Heart left ventricle (tissue), 16 donors: ENCODE measurements at regions not wholly inside any gene's neighbourhood (a gene's known extent, or its start where the extent isn't known, plus 50 kb on each side); places are given as distances from the start of the nearest gene placed in this dataset.

Experiments
- ATAC-seq, 4 donors: fragments of 200-7000 bp; cut with Tn5 transposase; one replicate each; pipeline ENCODE4 v1.9.1; 2020 to 2022; ENCODE audit warnings: moderate library complexity in 4 of 4, mild to moderate bottlenecking in 3 of 4, moderate number of reproducible peaks in 1 of 4
- DNase-seq, 5 donors: peaks; one replicate each; pipeline ENCODE4 v3.0.0-alpha.2; 2020
- H3K27ac ChIP-seq, 12 donors: fragments of 200-600 bp; sonication (generic) in 4 of 12; one replicate each; pipeline versions ENCODE4 v1.5.0 to v1.8.0; 2016 to 2022; ENCODE audit warnings: mild to moderate bottlenecking in 2 of 12
- H3K27me3 ChIP-seq, 9 donors: fragments of 200-600 bp; sonication (generic) in 2 of 9; one replicate each; pipeline versions ENCODE4 v1.5.1 to v1.8.0; 2016 to 2022; ENCODE audit warnings: mild to moderate bottlenecking in 3 of 9
- H3K36me3 ChIP-seq, 9 donors: fragments of 200-600 bp; sonication (generic) in 2 of 9; one replicate each; pipeline versions ENCODE4 v1.5.0 to v1.8.0; 2018 to 2022; ENCODE audit warnings: mild to moderate bottlenecking in 2 of 9
- H3K4me1 ChIP-seq, 12 donors: fragments of 200-600 bp; sonication (generic) in 4 of 12; one replicate each; pipeline versions ENCODE4 v1.5.0 to v1.8.0; 2016 to 2022; ENCODE audit warnings: mild to moderate bottlenecking in 3 of 12
- H3K4me3 ChIP-seq, 12 donors: fragments of 200-600 bp; sonication (generic) in 4 of 12; one replicate each; pipeline versions ENCODE4 v1.5.0 to v1.8.0; 2017 to 2022; ENCODE audit warnings: mild to moderate bottlenecking in 9 of 12, moderate library complexity in 4 of 12
- H3K9me3 ChIP-seq, 12 donors: fragments of 200-600 bp; sonication (generic) in 4 of 12; one replicate each; pipeline versions ENCODE4 v1.5.0 to v1.8.0; 2016 to 2022; ENCODE audit warnings: mild to moderate bottlenecking in 1 of 12
- POLR2A ChIP-seq, 2 donors: fragments of 450-650 bp; IDR thresholded peaks; one replicate each; pipeline ENCODE4 v1.6.1; 2017; ENCODE audit warnings: antibody characterized with exemption in 2 of 2, mild to moderate bottlenecking in 2 of 2, moderate library complexity in 2 of 2
- WGBS, 4 donors: extraction: QIAGEN DNeasy Blood & Tissue Kit in 2 of 4; methylation state at CpG; one replicate each; pipeline versions ENCODE4 v1.1.5 to v1.1.7; 2013 to 2018; 5-methylcytosine and 5-hydroxymethylcytosine counted together
- intact Hi-C, 10 donors: fragments of 100-400 bp; cut with DNase I; formaldehyde crosslinking; loops; one replicate each; pipeline versions ENCODE4 v1.11.1 to v1.14.2; 2022
- TF ChIP-seq, protein P1 (sequence below), 12 donors: fragments of 200-600 bp; sonication (generic) in 4 of 12; IDR thresholded peaks; one replicate each; pipeline versions ENCODE4 v1.5.0 to v1.8.0; 2018 to 2022; ENCODE audit warnings: antibody characterized with exemption in 12 of 12, mild to moderate bottlenecking in 5 of 12
- donor health status: ischemic (EF 13 %, LVEDD 7.1; RV severe dilation, severe dysfunction).
- donor health status: healthy with polysubstance abuse.
- donor health status: DM: no; HTN: yes; CAD: no.
- donor health status: DM: no; HTN: no; CAD: no.
- donor health status: ischemic (EF 25% LVEDD 6.9; RV normal size, moderate dysfunction).
- donor health status: ischemic (EF 25% LVEDD 5.7; RV mildly dilated, moderate dysfunction).
- donor health status: healthy.
- donor health status: DM: yes; HTN: yes; CAD: no.
- donor health status: ischemic (EF 35%, LVEDD 5.7; RV mildly dilated, moderate dysfunction).
- donor health status: nonischemic (EF 11% LVEDD 7.7; RV severe dilation, severe dysfunction).
- donor health status: DM: yes; HTN: yes; CAD: no.
- donor health status: PGD.
- donor health status: ischemic (EF 29% LVEDD 5.4; RV normal size, mild dysfunction).
- donor health status: nonischemic (EF 23%, LVEDD 6.1; RV moderate dilation, normal function).

DNA sequence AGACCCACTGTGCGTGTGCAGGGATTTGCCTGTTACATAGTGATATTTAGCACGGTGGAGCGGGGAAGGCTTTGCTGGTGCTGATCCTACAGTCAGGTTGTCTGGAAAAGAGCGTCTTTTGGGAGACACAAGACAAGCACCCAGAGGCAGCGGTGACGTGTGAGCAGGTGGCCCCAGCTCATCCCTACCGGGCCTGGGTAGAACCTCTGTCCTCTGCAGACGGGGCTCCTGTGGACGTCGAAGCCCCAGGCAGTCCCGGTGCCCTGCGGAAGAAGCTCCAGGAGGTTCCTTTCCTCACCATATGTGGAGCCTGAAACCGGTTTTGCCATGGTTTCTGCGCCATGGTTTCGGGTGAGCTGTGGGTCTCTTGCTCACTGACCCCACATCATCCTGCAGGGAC is 68.9 kb upstream of the AFDN start:
- DNase-seq (peak in 1 of 5 donors; percentile 22), ATAC-seq (no peak)
- no peaks in the 10 kb centered on the region for H3K36me3 ChIP-seq
- no peak for TF ChIP-seq POLR2A (IDR thresholded peaks at IDR 0.05)
- TF ChIP-seq, protein P1, sequence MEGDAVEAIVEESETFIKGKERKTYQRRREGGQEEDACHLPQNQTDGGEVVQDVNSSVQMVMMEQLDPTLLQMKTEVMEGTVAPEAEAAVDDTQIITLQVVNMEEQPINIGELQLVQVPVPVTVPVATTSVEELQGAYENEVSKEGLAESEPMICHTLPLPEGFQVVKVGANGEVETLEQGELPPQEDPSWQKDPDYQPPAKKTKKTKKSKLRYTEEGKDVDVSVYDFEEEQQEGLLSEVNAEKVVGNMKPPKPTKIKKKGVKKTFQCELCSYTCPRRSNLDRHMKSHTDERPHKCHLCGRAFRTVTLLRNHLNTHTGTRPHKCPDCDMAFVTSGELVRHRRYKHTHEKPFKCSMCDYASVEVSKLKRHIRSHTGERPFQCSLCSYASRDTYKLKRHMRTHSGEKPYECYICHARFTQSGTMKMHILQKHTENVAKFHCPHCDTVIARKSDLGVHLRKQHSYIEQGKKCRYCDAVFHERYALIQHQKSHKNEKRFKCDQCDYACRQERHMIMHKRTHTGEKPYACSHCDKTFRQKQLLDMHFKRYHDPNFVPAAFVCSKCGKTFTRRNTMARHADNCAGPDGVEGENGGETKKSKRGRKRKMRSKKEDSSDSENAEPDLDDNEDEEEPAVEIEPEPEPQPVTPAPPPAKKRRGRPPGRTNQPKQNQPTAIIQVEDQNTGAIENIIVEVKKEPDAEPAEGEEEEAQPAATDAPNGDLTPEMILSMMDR (IDR thresholded peaks at IDR 0.05), result no peak
- peaks cover 0 to 22% (median 8%) of the 10 kb centered on the region in 12 donors for H3K4me1 ChIP-seq
- H3K27me3 ChIP-seq, result no peaks in the 10 kb centered on the region
- intact Hi-C loops, result no loop called here
- WGBS, 4 donors, result 92 to 98% (median 95%) methylated on average over 15 of the region's 15 CpGs
- no peak overlapping the region for H3K4me3 ChIP-seq
- no peaks in the 10 kb centered on the region for H3K9me3 ChIP-seq
- H3K27ac ChIP-seq, result no peak overlapping the region

DNA sequence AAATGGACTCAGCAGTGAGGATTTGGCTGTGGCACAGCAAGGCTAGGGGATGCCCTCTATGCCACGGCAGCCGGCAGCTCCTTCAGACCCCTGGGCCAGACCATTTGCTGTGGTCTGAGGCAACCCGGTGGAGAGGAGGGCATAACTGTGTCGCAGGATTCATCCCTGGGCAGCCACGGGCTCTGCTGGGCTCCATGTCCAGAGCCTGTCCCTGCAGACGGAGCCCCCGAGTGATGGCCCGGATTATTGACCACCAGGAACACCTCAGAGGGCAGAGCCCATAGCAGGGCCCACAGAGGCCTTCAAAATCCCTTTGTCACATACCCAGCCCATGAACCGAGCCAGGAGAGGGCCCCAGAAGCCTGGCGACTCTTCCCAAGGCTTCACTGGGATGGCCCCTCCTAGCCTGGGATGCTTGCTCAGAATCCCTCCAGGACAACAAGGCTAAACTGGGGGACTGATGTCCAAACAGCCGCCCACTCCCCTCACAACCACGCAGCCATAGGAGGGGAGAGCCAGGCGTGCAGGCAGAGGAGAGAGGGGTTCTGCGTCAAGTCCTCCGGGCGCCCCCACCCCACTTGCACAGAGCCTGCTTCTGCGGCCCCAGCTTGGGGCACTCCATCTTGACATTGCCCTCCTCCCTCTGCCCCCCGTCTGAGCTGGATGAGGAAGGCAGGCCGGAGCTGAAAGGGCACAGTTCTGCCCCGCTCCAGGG is 68.2 kb upstream of the AFDN start:
- H3K9me3 ChIP-seq, result no peaks in the 10 kb centered on the region
- no peak for ATAC-seq
- peaks cover 0 to 22% (median 8%) of the 10 kb centered on the region in 12 donors for H3K4me1 ChIP-seq
- 95 to 99% (median 96%) methylated on average over 15 to 20 of the region's 20 CpGs for WGBS, 4 donors
- no peaks in the 10 kb centered on the region for H3K36me3 ChIP-seq
- no peak overlapping the region for H3K27ac ChIP-seq
- no peak overlapping the region for H3K4me3 ChIP-seq
- DNase-seq, result no peak
- no peaks in the 10 kb centered on the region for H3K27me3 ChIP-seq
- intact Hi-C loops, result no loop called here
- TF ChIP-seq POLR2A (IDR thresholded peaks at IDR 0.05), result no peak
- TF ChIP-seq, protein P1 (IDR thresholded peaks at IDR 0.05), result no peak

DNA sequence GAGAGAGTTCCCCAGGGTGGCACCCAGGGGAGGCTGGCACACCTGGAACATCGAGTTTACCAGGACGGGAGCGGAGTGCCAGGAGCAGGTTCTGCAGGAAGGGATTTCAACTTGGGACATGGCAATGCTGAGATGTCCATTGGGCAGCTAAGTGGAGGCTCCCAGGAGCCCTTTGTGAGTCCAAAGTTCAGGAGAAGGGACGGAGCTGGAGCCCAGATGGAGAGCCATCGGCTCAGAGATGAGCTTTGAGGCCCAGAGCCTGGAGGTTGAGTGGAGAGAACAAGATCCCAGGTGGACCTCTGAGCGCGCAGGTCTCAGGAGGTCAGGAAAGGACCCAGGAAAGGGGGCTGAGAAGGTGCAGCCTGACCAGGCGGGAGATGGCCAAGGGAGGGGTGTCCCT is 67.5 kb upstream of the AFDN start:
- TF ChIP-seq, protein P1 (IDR thresholded peaks at IDR 0.05), result no peak
- TF ChIP-seq POLR2A (IDR thresholded peaks at IDR 0.05), result no peak
- H3K27ac ChIP-seq, result no peak overlapping the region
- H3K4me3 ChIP-seq, result no peak overlapping the region
- H3K4me1 ChIP-seq, result peaks cover 0 to 22% (median 8%) of the 10 kb centered on the region in 12 donors
- DNase-seq (peak in 1 of 5 donors; percentile 15), ATAC-seq (no peak)
- no peaks in the 10 kb centered on the region for H3K27me3 ChIP-seq
- H3K36me3 ChIP-seq, result no peaks in the 10 kb centered on the region
- intact Hi-C loops, result no loop called here
- WGBS, 4 donors, result 96 to 99% (median 97%) methylated on average over 8 of the region's 8 CpGs
- H3K9me3 ChIP-seq, result no peaks in the 10 kb centered on the region

DNA sequence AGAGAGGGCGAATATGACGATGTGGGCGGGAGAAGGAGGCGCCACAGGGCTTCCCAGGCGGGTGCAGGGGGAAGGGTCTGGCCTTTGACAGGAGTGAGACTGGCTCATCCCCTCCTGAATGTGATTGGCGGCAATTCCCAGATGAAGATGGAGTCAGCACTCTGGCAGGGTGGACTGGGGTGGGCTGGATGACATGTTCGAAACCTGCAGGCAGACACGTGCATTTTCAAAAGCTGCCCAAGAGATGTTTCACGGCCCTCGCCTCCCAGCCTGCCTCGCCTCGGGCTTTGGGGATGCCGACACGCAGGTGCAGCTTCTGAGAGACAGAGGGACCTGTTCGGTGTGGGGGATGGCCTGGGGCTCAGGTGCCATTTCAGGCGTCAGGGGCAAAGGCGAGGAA is 66.8 kb upstream of the AFDN start:
- intact Hi-C loops, result no loop called here
- Histone ChIP-seq H3K36me3 (no peaks in the 10 kb centered on the region), H3K9me3 (no peaks in the 10 kb centered on the region), H3K4me3 (no peak overlapping the region), H3K27ac (no peak overlapping the region), H3K27me3 (no peaks in the 10 kb centered on the region), H3K4me1 (peaks cover 0 to 22% (median 8%) of the 10 kb centered on the region in 12 donors)
- TF ChIP-seq, protein P1 (IDR thresholded peaks at IDR 0.05), result no peak
- no peak for TF ChIP-seq POLR2A (IDR thresholded peaks at IDR 0.05)
- ATAC-seq (no peak), DNase-seq (no peak)
- WGBS, 4 donors, result 96 to 98% (median 97%) methylated on average over 17 of the region's 17 CpGs
